Testis (tissue), 2 donors: ENCODE measurements at regions not wholly inside any gene's neighbourhood (a gene's known extent, or its start where the extent isn't known, plus 50 kb on each side); places are given as distances from the start of the nearest gene placed in this dataset.
A peak's percentile ranks its signal among the peaks of the same experiment; 100 is the strongest.

ENCODE experiments used
- DNase-seq: peaks from one replicate; pipeline ENCODE4 v3.0.0-alpha.2; 2019
- H3K27ac ChIP-seq, 2 donors: fragments of 200-600 bp; sonication (generic); one replicate each; pipeline ENCODE4 v1.5.1; 2019
- H3K27me3 ChIP-seq: fragments of 200-600 bp; sonication (generic); one replicate; pipeline ENCODE4 v1.5.1; 2019
- H3K36me3 ChIP-seq: fragments of 200-600 bp; sonication (generic); one replicate; pipeline ENCODE4 v1.5.1; 2017; ENCODE audit warnings: low read depth; ENCODE audit errors: missing control alignments
- H3K4me1 ChIP-seq: fragments of 200-600 bp; sonication (generic); one replicate; pipeline ENCODE4 v1.5.1; 2019
- H3K4me3 ChIP-seq, 2 donors: fragments of 200-600 bp; sonication (generic); one replicate each; pipeline ENCODE4 v1.5.1; 2017 to 2019
- H3K9me3 ChIP-seq: fragments of 200-600 bp; sonication (generic); one replicate; pipeline ENCODE4 v1.5.1; 2017
- POLR2A ChIP-seq: fragments of 450-650 bp; IDR thresholded peaks from one replicate; pipeline ENCODE4 v1.6.1; 2017; ENCODE audit warnings: antibody characterized with exemption, mild to moderate bottlenecking, moderate library complexity
- WGBS, 2 donors: methylation state at CpG; one replicate each; pipeline ENCODE4 v1.1.5; 2018; 5-methylcytosine and 5-hydroxymethylcytosine counted together
- intact Hi-C: fragments of 100-400 bp; cut with DNase I; formaldehyde crosslinking; loops from one replicate; pipeline ENCODE4 v1.15.1; 2023; ENCODE audit warnings: low total_unique reads
- TF ChIP-seq, protein P1 (sequence below), 3 experiments: fragments of 450-650 bp in 2 of 3; fragments of 200-600 bp in 1 of 3; sonication (generic) in 1 of 3; IDR thresholded peaks; one replicate each; pipeline ENCODE4 v1.5.1; 2016 to 2019; ENCODE audit warnings: antibody characterized with exemption in 3 of 3, mild to moderate bottlenecking in 2 of 3, moderate library complexity in 1 of 3

DNA sequence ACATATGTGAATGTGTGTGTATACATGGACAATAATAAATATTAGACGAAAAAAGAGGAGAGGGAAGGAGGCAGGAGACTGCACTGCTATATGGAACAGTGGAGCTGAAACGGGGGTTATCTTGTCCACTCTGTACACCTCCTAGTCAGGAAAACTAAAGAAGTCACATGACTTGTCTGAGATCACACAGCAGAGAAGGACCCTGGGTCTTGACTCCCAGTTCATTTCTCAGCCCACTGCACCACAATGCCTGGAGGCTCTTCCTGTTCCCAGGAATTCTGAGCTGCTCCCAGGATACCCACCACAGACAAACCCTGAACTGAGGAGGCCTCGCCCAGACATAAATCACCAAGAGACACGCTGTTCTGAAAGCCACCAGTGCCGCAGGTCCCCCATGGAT, 349.6 kb downstream of the CTTN start:
- Histone ChIP-seq H3K4me1 (no peaks in the 10 kb centered on the region), H3K9me3 (no peaks in the 10 kb centered on the region), H3K27ac (no peak overlapping the region), H3K36me3 (no peaks in the 10 kb centered on the region), H3K4me3 (no peak overlapping the region), H3K27me3 (no peaks in the 10 kb centered on the region)
- intact Hi-C loops: no loop called here
- WGBS, 2 donors: 88 to 90% methylated on average over 2 to 5 of the region's 5 CpGs
- DNase-seq: no peak
- TF ChIP-seq, protein P1, sequence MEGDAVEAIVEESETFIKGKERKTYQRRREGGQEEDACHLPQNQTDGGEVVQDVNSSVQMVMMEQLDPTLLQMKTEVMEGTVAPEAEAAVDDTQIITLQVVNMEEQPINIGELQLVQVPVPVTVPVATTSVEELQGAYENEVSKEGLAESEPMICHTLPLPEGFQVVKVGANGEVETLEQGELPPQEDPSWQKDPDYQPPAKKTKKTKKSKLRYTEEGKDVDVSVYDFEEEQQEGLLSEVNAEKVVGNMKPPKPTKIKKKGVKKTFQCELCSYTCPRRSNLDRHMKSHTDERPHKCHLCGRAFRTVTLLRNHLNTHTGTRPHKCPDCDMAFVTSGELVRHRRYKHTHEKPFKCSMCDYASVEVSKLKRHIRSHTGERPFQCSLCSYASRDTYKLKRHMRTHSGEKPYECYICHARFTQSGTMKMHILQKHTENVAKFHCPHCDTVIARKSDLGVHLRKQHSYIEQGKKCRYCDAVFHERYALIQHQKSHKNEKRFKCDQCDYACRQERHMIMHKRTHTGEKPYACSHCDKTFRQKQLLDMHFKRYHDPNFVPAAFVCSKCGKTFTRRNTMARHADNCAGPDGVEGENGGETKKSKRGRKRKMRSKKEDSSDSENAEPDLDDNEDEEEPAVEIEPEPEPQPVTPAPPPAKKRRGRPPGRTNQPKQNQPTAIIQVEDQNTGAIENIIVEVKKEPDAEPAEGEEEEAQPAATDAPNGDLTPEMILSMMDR (IDR thresholded peaks at IDR 0.05): no peak
- no peak for TF ChIP-seq POLR2A

DNA sequence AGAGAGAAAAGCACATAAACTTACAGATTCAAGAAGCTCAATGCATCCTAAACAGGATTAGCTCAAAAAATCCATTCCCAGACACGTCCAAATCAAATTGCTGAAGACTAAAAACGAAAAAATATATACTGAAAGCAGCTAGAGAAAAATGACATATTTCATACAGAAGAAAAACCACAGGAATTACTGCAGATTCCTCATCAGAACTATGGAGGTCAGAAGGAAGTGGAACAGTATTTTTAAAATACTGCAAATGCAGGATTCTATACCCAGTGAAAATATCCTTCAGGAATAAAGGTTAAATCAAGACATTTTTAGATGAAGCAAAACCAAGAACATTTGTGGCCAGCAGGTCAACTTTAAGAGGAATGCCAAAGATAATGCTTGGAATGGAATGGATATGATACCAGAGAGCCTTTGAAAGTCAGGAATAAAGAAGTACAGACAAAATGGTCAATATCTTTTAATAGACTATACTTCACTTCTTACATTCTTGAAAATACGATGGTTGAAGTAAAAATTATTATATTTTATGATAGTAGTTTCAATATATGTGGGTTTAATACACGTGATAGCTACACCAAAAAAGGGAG, 352.9 kb downstream of the CTTN start:
- H3K27me3 ChIP-seq: no peaks in the 10 kb centered on the region
- no peaks in the 10 kb centered on the region for H3K9me3 ChIP-seq
- TF ChIP-seq, protein P1 (IDR thresholded peaks at IDR 0.05): no peak
- no peak for TF ChIP-seq POLR2A
- no peaks in the 10 kb centered on the region for H3K36me3 ChIP-seq
- H3K27ac ChIP-seq: no peak overlapping the region
- WGBS, 2 donors: 85 to 88% methylated on average over 4 of the region's 4 CpGs
- no peak for DNase-seq
- intact Hi-C loops: loop anchor here (10.0 kb wide), 1 partner anchor 286 kb away; no protein-coding TSS in a partner anchor
- no peaks in the 10 kb centered on the region for H3K4me1 ChIP-seq
- no peak overlapping the region for H3K4me3 ChIP-seq

DNA sequence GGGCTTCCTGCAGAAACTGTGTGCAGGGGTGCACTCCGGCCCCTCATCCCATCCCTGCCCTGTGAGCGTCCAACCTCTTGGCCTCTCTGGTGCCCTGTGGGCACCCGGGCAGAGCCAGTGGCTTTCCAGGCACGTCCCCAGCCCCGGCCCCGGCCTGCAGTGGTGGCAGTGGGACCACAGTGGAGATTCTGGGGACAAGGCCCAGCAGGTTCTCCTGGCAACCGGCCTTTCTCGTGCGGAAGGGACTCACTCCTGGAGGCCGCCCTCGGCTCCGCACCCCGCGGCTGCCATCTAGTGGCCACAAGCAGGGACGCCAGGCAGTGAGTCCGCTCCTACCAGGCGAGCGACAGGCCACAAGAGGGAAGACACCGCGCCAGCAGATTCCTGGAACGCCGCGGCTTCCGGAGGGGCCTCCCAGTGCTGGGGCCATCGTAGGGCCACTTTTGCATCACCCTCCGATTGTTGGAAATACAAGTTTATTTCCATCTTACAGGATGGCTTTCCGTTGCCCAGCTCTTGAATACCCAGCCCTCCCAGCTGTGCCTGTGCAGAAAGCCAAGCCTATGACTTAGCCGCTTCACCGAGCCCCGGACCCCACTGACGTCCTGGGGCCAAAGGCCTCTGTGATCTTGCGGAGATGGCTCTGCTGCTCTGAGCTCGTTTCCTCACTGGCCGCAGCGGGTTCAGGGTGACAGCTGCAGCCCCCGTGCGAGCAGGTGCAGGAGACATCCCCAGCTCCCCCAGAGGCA, 357.3 kb downstream of the CTTN start:
- intact Hi-C loops: loop anchor here (10.0 kb wide), 1 partner anchor 291 kb away; no protein-coding TSS in a partner anchor
- no peaks in the 10 kb centered on the region for H3K27me3 ChIP-seq
- no peak for TF ChIP-seq POLR2A
- TF ChIP-seq, protein P1 (IDR thresholded peaks at IDR 0.05): peak; percentile 88 to 92 (median 91)
- H3K27ac ChIP-seq: no peak overlapping the region
- no peaks in the 10 kb centered on the region for H3K9me3 ChIP-seq
- no peaks in the 10 kb centered on the region for H3K4me1 ChIP-seq
- DNase-seq: peak; percentile 83
- H3K4me3 ChIP-seq: no peak overlapping the region
- 22 to 60% methylated on average over 6 to 36 of the region's 37 CpGs for WGBS, 2 donors
- no peaks in the 10 kb centered on the region for H3K36me3 ChIP-seq

DNA sequence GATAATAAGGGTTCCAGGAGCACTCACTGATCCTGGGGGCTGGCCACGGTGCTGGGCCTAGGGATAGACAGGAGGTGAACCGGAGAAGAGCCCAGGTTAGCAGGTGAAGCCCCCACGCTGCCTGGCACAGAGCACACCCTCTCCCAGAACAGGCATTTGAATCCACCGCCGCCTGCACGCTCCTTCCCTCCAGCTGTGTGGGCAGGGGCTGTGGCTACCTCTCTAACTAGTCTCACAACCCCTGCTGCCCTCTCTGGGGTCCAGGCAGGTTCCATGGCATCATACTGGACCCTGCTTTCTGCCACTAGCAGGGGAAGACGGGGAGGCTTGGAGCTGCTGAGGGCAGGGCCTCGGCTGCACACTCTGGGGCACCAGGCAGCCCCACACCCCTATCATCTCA, 358.0 kb downstream of the CTTN start:
- intact Hi-C loops: loop anchor here (10.0 kb wide), 1 partner anchor 292 kb away; no protein-coding TSS in a partner anchor

More for the DNA sequence above, 358.0 kb downstream of the CTTN start:
- Histone ChIP-seq H3K4me1 (no peaks in the 10 kb centered on the region), H3K27me3 (no peaks in the 10 kb centered on the region), H3K9me3 (no peaks in the 10 kb centered on the region), H3K36me3 (no peaks in the 10 kb centered on the region), H3K27ac (no peak overlapping the region), H3K4me3 (no peak overlapping the region)
- TF ChIP-seq POLR2A: no peak
- TF ChIP-seq, protein P1 (IDR thresholded peaks at IDR 0.05): no peak
- no peak for DNase-seq
- 94% methylated on average over 8 of the region's 8 CpGs; no CpG with 5 or more reads in 1 of the 2 donors for WGBS, 2 donors
